ENCODE measurements at regions not wholly inside any gene's neighbourhood (a gene's known extent, or its start where the extent isn't known, plus 50 kb on each side); places are given as distances from the start of the nearest gene placed in this dataset.

GRCh38 chr6:94127716-94128115 is 708.4 kb upstream of the EPHA7 start:
- Histone ChIP-seq H3K4me3 (no peak overlapping the region), H3K9me3 (no peaks in the 10 kb centered on the region), H3K36me3 (no peaks in the 10 kb centered on the region), H3K4me1 (no peaks in the 10 kb centered on the region), H3K27ac (no peak overlapping the region), H3K27me3 (ENCODE audit: low read depth) (no peaks in the 10 kb centered on the region)
- ATAC-seq, result no peak
- intact Hi-C loops (cut with DNase I), result no loop called here
- no peak for TF ChIP-seq CTCF (IDR thresholded peaks at IDR 0.05)
- no peak for DNase-seq

GRCh38 chr6:94124333-94124732 is 705.0 kb upstream of the EPHA7 start:
- TF ChIP-seq CTCF (IDR thresholded peaks at IDR 0.05), result no peak
- DNase-seq (no peak), ATAC-seq (no peak)
- intact Hi-C loops (cut with DNase I), result no loop called here
- no peaks in the 10 kb centered on the region for H3K9me3 ChIP-seq
- H3K4me1 ChIP-seq, result no peaks in the 10 kb centered on the region
- H3K36me3 ChIP-seq, result no peaks in the 10 kb centered on the region
- H3K27ac ChIP-seq, result no peak overlapping the region
- no peaks in the 10 kb centered on the region for H3K27me3 ChIP-seq (ENCODE audit: low read depth)
- H3K4me3 ChIP-seq, result no peak overlapping the region

GRCh38 chr6:94121094-94121493 is 701.7 kb upstream of the EPHA7 start:
- H3K27me3 ChIP-seq (ENCODE audit: low read depth), result no peaks in the 10 kb centered on the region
- H3K36me3 ChIP-seq, result no peaks in the 10 kb centered on the region
- H3K4me3 ChIP-seq, result no peak overlapping the region
- H3K27ac ChIP-seq, result no peak overlapping the region
- intact Hi-C loops (cut with DNase I), result no loop called here
- DNase-seq (no peak), ATAC-seq (no peak)
- no peaks in the 10 kb centered on the region for H3K4me1 ChIP-seq
- TF ChIP-seq CTCF (IDR thresholded peaks at IDR 0.05), result no peak
- no peaks in the 10 kb centered on the region for H3K9me3 ChIP-seq

GRCh38 chr6:94099072-94099471 is 679.7 kb upstream of the EPHA7 start:
- no peaks in the 10 kb centered on the region for H3K36me3 ChIP-seq
- no peak for DNase-seq
- H3K9me3 ChIP-seq, result no peaks in the 10 kb centered on the region
- intact Hi-C loops (cut with DNase I), result no loop called here
- H3K27me3 ChIP-seq (ENCODE audit: low read depth), result no peaks in the 10 kb centered on the region
- H3K27ac ChIP-seq, result no peak overlapping the region
- ATAC-seq, result no peak
- TF ChIP-seq CTCF (IDR thresholded peaks at IDR 0.05), result no peak
- H3K4me3 ChIP-seq, result no peak overlapping the region
- no peaks in the 10 kb centered on the region for H3K4me1 ChIP-seq

- DNase-seq, result no peak
- no peaks in the 10 kb centered on the region for H3K9me3 ChIP-seq
Observed at GRCh38 chr6:94095961-94096360, 676.6 kb upstream of the EPHA7 start.

More at GRCh38 chr6:94095961-94096360, 676.6 kb upstream of the EPHA7 start:
- Histone ChIP-seq H3K4me1 (no peaks in the 10 kb centered on the region), H3K36me3 (no peaks in the 10 kb centered on the region), H3K4me3 (no peak overlapping the region), H3K27ac (no peak overlapping the region), H3K27me3 (ENCODE audit: low read depth) (no peaks in the 10 kb centered on the region)
- no peak for TF ChIP-seq CTCF (IDR thresholded peaks at IDR 0.05)
- ATAC-seq, result no peak
- intact Hi-C loops (cut with DNase I), result no loop called here
